WTC11 (cell line): ENCODE measurements at regions not wholly inside any gene's neighbourhood (a gene's known extent, or its start where the extent isn't known, plus 50 kb on each side); places are given as distances from the start of the nearest gene placed in this dataset.

Experiments used
- CREM ChIP-seq: sonication (generic); formaldehyde crosslinking; IDR thresholded peaks from 2 replicates; pipeline ENCODE4 v1.8.1; 2022; ENCODE audit warnings: mild to moderate bottlenecking, missing genetic modification reagents, moderate library complexity
- CTCF ChIP-seq: fragments of 200-600 bp; IDR thresholded peaks from 2 replicates; pipeline ENCODE4 v1.8.0; 2022; ENCODE audit warnings: antibody characterized with exemption
- NR3C1 ChIP-seq: sonication (generic); formaldehyde crosslinking; conservative IDR thresholded peaks from 2 replicates; pipeline ENCODE4 v1.8.1; 2023; ENCODE audit warnings: low read depth, mild to moderate bottlenecking, missing genetic modification reagents
- PRDM15 ChIP-seq: sonication (generic); formaldehyde crosslinking; IDR thresholded peaks from 2 replicates; pipeline ENCODE4 v1.8.0; 2022; ENCODE audit warnings: missing genetic modification reagents
- PREB ChIP-seq: sonication (generic); formaldehyde crosslinking; IDR thresholded peaks from 2 replicates; pipeline ENCODE4 v1.8.1; 2022; ENCODE audit warnings: mild to moderate bottlenecking, missing genetic modification reagents, moderate library complexity, borderline replicate concordance
- STAT6 ChIP-seq: sonication (generic); formaldehyde crosslinking; conservative IDR thresholded peaks from 2 replicates; pipeline ENCODE4 v1.8.1; 2023; ENCODE audit warnings: mild to moderate bottlenecking, low read depth, missing genetic modification reagents, moderate library complexity

- no peak for TF ChIP-seq STAT6 (CRISPR knock-in tag)
- TF ChIP-seq PREB (CRISPR knock-in tag) = no peak
- TF ChIP-seq PRDM15 = no peak
- no peak for TF ChIP-seq CREM (CRISPR knock-in tag)
- TF ChIP-seq CTCF = no peak
- no peak for TF ChIP-seq NR3C1 (CRISPR knock-in tag)
Observed at GRCh38 chr2:14855751-14856150, 223.2 kb downstream of the LRATD1 start.
